ENCODE measurements at regions not wholly inside any gene's neighbourhood (a gene's known extent, or its start where the extent isn't known, plus 50 kb on each side); places are given as distances from the start of the nearest gene placed in this dataset.

- DNase-seq, result peak; percentile 100
These were observed 83.4 kb downstream of the FAM43A start for GRCh38 chr3:194769020-194769643.

DNA sequence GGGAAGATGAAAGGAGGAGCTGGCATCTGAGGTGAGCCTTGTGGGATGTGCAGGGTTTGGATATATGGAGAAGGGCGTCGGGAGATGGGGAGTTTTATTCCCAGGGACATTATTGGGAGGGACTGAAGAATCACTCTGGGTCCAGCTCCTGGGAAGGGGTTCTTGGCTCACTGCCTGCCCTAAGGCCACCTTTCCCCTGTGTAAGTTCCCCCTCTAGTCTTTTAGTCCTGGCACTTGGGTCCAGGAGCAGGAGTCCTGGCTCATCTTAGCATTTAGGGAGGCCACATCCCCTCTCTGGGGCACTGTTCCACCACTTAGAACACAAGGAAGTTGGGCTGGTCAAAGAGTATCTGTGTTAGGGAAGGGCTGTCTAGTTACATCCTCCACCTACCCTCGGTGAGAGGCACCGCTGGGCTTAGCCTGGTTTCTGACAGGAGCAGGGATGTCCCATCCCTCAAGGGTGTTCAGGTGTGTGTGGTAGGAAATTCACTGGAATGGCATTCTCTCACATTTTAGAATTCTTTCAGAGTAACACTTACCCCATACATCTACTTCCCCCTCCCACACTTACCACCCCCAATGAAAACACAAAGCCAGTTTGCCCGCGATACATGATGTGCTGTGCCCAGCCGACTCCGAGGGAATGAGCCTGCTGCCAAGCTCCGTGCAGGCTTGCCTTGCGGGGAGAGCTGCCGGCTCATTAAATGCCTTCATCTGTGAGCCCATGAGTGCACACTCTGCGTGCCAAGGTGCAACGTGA, 86.7 kb downstream of the FAM43A start:
- DNase-seq, result no peak

DNA sequence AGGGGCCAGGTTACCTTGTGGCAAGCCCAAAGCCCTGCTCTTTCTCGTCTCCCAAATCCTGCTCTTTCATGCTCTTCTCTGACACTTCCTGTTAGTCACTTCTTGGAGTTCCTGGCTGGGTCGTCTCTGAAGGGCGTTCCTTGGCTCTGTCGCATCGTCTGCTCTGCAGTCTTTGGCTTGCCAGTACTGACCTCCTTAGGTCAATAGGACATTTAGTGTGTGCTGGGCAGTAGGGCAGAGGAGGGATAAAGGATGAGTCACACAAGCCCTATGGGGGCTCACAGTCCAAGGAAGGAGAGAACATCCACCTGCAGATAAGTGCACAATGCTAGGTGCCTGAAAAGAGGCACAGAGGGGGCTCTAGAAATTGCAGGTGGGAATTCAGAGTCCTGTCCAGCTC, 87.5 kb downstream of the FAM43A start:
- DNase-seq, result no peak

- DNase-seq, result peak; percentile 23
These were observed 88.2 kb downstream of the FAM43A start for GRCh38 chr3:194773771-194774455.

GRCh38 chr3:194775266-194775665, 89.6 kb downstream of the FAM43A start:
- DNase-seq, result no peak

- DNase-seq, result no peak
These were observed 90.0 kb downstream of the FAM43A start for GRCh38 chr3:194775731-194776130.

GRCh38 chr3:194777729-194778128, 92.0 kb downstream of the FAM43A start:
- peak; percentile 55 for DNase-seq

DNA sequence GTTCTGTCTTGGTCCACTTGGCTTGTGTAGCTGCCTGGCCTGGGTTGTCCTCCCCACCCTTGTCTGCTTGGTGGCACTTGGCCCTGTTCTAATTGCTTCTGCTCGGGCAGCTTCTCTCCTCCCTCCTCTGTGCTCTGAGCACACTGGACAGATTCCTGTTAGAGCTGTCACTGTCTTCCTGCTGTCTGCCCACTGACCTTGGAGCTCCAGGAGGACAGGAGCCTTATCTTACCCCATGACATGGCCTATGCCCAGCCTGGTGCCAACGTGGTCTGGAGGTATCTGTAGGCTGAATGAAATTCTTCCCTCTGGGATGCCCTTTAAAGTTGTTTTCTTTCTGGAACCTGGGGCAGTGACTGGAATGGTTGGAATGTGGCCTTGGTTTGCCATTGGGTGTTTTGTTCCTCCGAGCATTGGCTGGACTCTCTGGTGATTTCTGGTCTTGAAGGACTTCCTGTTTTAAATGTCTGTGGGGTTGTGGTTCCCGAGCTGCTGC, 94.1 kb downstream of the FAM43A start:
- no peak for DNase-seq

DNA sequence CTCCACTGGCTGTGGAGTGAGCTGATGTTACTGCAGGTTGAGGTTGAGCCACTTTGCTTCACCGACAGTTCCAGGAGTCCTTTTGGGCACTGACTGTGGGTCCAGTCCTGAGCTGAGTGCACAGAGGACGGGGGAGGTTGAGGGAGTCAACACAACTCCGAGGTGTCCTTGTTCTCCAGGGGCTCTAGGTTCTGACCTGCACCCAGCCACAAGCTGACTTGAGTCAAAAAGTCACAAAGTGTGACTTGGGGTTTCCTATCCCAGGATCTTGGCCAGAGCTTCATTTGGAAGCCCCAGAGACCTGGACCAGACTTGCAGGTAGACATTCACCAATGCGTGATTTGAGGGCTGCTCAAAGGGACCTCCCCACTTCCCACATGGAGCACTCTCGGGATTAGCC, 95.0 kb downstream of the FAM43A start:
- DNase-seq, result no peak

DNA sequence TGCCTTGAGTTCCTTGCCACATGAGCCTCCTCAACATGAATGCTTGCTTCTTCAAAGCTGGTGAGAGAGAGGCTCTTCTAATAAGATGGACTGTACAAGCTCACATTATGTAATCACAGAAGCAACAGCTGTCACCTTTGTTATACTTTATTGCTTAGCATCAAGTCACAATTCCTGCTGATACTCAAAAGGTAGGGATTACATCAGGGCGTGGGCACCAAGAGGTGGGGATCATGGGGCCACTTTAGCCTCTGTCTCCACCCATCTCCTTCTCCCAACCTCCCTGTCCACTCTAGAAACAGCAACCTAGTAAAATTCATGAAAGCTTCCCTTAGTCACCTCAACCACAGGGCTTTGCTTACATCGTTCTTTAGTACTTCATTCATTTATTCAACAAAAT, 95.9 kb downstream of the FAM43A start:
- peak; percentile 27 for DNase-seq

DNA sequence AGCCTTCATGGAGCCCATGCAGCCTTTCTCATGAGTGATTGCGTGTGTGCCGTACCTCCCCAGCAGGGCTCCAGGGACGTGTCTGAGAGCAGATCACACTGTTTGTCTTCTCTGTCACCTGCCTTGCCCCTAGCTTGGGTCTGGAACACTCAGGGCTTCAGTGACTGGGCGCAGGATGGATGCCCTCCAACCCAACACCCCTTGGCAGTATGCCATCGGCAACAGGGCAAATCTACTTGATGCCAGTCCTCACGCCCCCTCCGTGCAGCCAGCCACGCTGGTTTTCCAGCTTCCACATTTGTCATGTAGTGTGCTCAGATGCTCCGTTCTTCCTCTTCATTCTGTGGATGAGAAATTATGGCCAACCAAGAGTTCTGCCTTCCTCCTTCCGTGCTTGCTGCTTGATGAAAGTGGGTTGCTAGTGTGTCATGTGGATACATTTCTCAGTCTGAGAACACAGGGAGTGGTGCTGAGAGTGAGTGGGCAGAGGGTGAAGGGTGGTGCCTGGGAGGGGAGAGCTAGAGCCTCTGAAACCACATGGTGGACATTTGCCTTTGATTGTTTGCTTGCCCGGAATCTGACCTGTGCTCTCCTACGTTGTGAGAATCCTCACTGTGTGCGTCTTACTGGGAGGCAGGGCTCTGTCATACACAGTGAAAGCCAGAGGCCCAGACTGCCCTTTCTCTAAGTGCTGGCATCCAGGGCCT, 97.2 kb downstream of the FAM43A start:
- DNase-seq, result peak; percentile 93

- no peak for DNase-seq
These were observed 98.7 kb downstream of the FAM43A start for GRCh38 chr3:194784361-194784760.

DNA sequence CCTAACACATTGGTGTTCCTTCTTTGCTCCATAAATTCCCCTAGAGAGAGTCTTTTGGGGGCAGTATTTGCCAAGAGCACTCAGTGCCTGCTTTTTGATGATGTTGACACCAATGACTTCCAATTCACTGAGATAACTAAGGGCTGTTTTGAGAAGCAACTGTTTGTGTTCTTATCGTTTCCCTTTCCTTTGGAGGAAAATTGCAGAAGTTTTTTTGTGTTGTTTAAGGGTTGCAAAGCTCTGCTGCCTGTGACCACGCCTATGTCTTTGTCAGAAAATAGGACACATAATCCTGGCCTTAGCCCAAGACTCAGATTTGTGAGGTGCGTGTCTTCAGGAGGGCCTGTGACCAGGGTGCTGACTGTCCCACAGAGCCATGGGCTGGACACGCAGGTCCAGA, 99.6 kb downstream of the FAM43A start:
- DNase-seq, result no peak

GRCh38 chr3:194787072-194787471, 101.4 kb downstream of the FAM43A start:
- no peak for DNase-seq

DNA sequence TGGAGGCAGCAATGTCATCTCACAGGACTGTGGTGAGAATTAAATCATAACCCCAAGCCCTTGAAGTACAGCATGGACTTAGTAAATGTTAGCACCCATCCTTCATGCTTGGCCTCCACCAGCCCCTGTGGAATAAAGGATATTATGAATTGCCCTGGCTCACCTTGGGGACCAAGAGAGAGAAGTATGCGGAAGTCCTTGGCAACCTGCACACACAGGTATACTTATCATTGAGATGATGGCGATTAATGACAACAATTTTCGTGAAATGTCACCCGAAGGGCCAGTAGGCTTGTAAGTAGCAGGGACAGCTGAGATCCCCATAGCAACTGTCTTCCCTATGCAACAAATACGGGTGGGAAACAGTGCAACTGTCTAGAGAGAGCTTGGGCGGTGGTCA, 102.0 kb downstream of the FAM43A start:
- no peak for DNase-seq

- DNase-seq, result no peak
These were observed 106.7 kb downstream of the FAM43A start for GRCh38 chr3:194792368-194792767.

DNA sequence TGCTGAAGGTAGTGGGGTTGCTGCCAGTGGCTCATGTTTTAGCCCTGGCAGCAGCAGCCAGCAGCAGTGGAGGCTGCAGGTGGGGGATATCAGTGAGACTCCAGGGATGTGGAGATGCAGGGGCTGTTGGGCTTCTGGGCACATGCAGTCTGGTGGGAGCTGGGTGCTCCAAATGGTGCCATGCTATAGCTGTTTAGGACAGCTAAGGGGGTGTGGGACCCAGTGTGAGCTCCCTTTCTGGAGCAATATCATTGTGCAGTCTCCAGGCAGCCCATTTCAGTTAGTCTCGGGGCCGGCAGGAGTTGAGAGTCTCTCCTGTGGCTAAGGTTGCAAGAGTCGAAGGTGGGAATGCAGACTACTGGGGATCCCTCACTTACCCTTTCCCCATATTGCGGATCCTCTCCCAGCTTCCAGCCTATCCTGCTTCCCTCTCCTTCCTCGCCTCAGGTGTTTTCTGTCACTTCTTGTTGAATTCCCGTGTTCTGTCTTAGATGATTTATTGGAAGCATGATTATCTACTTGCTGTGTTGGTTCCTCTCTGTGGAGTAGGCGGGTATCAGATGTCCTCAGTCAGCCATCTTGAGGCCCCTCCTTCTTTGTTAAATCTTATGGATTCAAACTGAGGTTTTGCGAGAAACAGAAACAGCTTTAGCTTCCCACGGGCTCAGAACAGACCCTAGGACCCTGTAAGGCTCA, 112.0 kb downstream of the FAM43A start:
- DNase-seq, result no peak

DNA sequence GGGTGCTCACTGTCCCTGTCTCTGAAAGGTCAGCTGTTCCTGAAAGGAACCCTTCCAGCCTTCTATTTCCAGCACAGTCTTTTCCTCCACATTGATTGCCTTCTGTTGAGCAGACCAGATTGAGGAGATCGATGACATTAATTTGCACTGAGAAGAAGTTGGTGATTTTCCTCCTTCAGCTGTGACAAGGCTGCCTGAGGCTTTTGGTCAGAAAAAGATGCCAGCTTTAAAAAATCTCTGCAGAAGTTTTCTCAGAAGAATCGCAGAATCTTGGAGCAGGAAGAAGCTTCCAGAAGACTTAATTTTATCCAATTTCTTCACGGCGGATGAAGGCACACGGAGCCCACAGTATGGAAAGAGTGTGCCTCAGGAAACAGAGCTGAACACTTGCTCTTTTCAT, 112.8 kb downstream of the FAM43A start:
- DNase-seq, result no peak

DNA sequence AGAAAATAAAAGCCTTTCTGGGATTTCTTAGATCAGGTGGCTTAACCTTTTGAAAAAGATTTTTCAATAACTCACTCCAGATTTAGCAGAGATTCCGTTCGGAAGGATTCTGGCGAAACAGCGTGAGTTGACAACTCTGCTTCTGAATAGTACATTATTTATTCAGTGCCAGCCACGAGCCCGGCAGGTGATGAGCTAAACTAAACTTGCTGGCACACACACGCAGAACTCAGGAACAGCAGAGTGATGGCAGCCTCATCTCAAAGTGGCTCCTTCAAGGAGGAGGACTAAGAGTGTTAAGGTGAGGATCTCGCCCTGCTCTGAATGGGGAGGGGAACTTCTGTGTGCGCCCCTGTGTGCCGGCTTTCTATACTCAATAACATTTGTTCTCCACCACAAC, 114.3 kb downstream of the FAM43A start:
- DNase-seq, result peak; percentile 40

DNA sequence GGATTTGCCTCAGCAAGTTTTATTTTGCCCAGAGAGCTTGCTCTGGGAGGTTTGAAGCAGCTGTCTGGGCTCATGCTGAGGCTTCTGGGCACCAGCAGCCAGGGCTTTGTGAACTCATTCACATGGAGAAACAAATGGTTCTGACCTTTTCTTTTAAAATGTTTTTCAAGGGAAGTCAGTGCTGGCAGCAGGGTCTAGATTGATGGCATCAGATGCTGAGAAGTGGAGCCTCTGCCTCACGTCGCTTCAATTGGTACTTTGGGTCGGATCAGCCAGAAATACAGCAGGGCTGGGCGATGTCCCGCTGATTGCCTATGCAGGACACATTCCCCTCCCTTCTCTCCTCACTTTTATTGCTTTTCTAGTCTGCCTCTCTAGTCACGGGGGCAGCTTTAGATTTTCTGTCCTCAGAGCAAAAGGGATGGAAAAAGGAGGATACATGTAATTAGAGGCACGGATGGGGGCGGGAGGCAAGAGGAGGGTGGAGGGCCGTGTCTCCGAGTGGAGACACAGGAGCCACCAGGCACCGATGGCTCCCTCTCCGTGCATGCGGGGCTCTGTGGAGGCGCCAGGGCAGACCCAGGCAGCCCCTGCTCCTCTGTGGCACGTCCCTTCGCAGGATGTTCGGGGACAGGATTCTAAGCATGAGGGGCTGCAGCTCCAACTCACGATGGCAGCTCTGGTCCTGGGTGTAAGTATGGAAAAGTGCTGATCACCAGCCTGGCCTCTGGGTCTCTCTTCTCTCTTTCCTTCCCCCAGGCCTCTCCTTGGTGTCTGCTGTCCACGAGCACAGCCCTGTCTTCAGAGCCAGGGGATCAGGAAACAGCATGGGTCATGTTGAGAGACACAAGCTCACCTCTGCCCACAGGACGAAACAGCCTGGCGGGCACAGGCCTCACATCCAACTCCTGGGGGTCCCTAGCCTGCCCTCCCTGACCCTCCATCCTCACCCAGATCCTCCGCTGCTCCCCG, 116.1 kb downstream of the FAM43A start:
- DNase-seq, result no peak

- no peak for DNase-seq
These were observed 119.1 kb downstream of the FAM43A start for GRCh38 chr3:194804796-194805195.

Data from NCI-H774 (cell line).